HepG2 (cell line): ENCODE measurements at regions not wholly inside any gene's neighbourhood (a gene's known extent, or its start where the extent isn't known, plus 50 kb on each side); places are given as distances from the start of the nearest gene placed in this dataset.
A peak's percentile ranks its signal among the peaks of the same experiment; 100 is the strongest.

Experiments used
- DR1 ChIP-seq: sonication (generic); formaldehyde crosslinking; IDR thresholded peaks from 2 replicates; pipeline ENCODE4 v1.8.0; 2021; ENCODE audit warnings: mild to moderate bottlenecking, missing genetic modification reagents, inconsistent platforms
- MED1 ChIP-seq: sonication (generic); formaldehyde crosslinking; IDR thresholded peaks from 2 replicates; pipeline ENCODE4 v1.4.0; 2020; ENCODE audit warnings: missing genetic modification reagents
- PHF21A ChIP-seq: sonication (generic); formaldehyde crosslinking; IDR thresholded peaks from 2 replicates; pipeline ENCODE4 v1.5.0; 2020; ENCODE audit warnings: mild to moderate bottlenecking, missing genetic modification reagents
- RFXAP ChIP-seq: sonication (generic); formaldehyde crosslinking; IDR thresholded peaks from 2 replicates; pipeline ENCODE4 v1.4.0; 2020; ENCODE audit warnings: missing genetic modification reagents, borderline replicate concordance
- RXRB ChIP-seq: IDR thresholded peaks from 2 replicates; pipeline ENCODE4 v1.6.1; 2016; ENCODE audit warnings: borderline replicate concordance, missing genetic modification reagents, missing compliant biosample characterization
- SRY ChIP-seq: sonication (generic); formaldehyde crosslinking; IDR thresholded peaks from 2 replicates; pipeline ENCODE4 v1.8.0; 2022; ENCODE audit warnings: mild to moderate bottlenecking, missing genetic modification reagents
- ZGPAT ChIP-seq: IDR thresholded peaks from 2 replicates; pipeline ENCODE4 v1.6.1; 2016; ENCODE audit warnings: mild to moderate bottlenecking
- ZNF337 ChIP-seq: sonication (generic); formaldehyde crosslinking; IDR thresholded peaks from 2 replicates; pipeline ENCODE4 v1.5.1; 2020; ENCODE audit warnings: missing genetic modification reagents, low read depth, mild to moderate bottlenecking, borderline replicate concordance
- ZNF501 ChIP-seq: sonication (generic); formaldehyde crosslinking; IDR thresholded peaks from 2 replicates; pipeline ENCODE4 v1.5.1; 2020; ENCODE audit warnings: mild to moderate bottlenecking, moderate library complexity, missing genetic modification reagents
- ZNF776 ChIP-seq: sonication (generic); formaldehyde crosslinking; IDR thresholded peaks from 2 replicates; pipeline ENCODE4 v1.4.0; 2020; ENCODE audit warnings: mild to moderate bottlenecking, missing genetic modification reagents
- ZSCAN5A ChIP-seq: sonication (generic); formaldehyde crosslinking; IDR thresholded peaks from 2 replicates; pipeline ENCODE4 v1.8.0; 2022; ENCODE audit warnings: mild to moderate bottlenecking, missing genetic modification reagents, borderline replicate concordance
- TF ChIP-seq, protein P1 (sequence below): sonication (generic); formaldehyde crosslinking; IDR thresholded peaks from 2 replicates; pipeline ENCODE4 v1.8.1; 2023; ENCODE audit warnings: mild to moderate bottlenecking, moderate library complexity, missing genetic modification reagents
- TF ChIP-seq, protein P2 (sequence below): sonication (generic); formaldehyde crosslinking; IDR thresholded peaks from 2 replicates; pipeline ENCODE4 v1.5.1; 2020; ENCODE audit warnings: missing genetic modification reagents, mild to moderate bottlenecking, borderline replicate concordance
- TF ChIP-seq, protein P3 (sequence below): sonication (generic); formaldehyde crosslinking; IDR thresholded peaks from 2 replicates; pipeline ENCODE4 v1.8.1; 2023; ENCODE audit warnings: mild to moderate bottlenecking, missing genetic modification reagents

GRCh38 chr2:200124665-200125368 lies 169.4 kb downstream of the MAIP1 start (continued):
- TF ChIP-seq ZNF501 (CRISPR knock-in tag), result peak; percentile 85
- TF ChIP-seq SRY, result peak; percentile 41; the same call in 1 of the 2 replicates
- 0 out of 2 replicates have a peak, but pooled peaks have one; percentile 1 for TF ChIP-seq DR1
- TF ChIP-seq, protein P1, sequence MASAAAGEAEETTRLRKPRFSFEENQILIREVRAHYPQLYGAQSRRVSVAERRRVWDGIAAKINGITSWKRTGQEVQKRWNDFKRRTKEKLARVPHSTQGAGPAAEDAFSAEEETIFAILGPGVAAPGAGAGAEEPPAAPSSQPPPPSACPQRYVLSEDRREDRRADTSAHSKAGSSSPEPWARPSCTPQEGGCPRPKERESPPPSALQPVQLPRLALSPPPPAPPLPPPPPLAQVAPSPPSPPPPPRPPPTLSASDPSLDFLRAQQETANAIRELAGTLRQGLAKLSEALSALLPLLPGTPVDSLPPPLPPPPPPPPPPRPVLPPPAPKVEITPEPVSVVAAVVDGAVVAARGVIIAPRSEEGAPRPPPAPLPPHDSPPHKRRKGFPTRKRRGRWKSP, result 0 out of 2 replicates have a peak, but pooled peaks have one; percentile 39
- 0 out of 2 replicates have a peak, but pooled peaks have one; percentile 7 for TF ChIP-seq ZNF776 (CRISPR knock-in tag)
- peak; percentile 54; the same call in 1 of the 2 replicates for TF ChIP-seq ZNF337 (CRISPR knock-in tag)
- TF ChIP-seq, protein P2, sequence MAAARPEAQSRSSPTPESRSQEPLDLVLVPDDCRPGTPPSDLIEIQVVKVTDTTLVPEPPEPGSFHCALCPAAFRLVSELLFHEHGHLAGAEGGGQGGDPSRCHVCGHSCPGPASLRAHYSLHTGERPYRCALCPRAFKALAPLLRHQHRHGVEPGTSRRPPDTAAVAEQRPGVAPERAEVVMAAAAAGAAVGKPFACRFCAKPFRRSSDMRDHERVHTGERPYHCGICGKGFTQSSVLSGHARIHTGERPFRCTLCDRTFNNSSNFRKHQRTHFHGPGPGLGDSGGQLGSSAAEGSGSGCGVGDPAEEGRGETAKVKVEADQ, result peak; percentile 68
- peak; percentile 47; the same call in 1 of the 2 replicates for TF ChIP-seq RXRB (CRISPR knock-in tag)
- TF ChIP-seq MED1 (CRISPR knock-in tag), result peak; percentile 92
- TF ChIP-seq ZSCAN5A (CRISPR knock-in tag), result peak; percentile 61; the same call in 1 of the 2 replicates
- TF ChIP-seq ZGPAT (CRISPR knock-in tag), result 0 out of 2 replicates have a peak, but pooled peaks have one; percentile 18
- TF ChIP-seq, protein P3, sequence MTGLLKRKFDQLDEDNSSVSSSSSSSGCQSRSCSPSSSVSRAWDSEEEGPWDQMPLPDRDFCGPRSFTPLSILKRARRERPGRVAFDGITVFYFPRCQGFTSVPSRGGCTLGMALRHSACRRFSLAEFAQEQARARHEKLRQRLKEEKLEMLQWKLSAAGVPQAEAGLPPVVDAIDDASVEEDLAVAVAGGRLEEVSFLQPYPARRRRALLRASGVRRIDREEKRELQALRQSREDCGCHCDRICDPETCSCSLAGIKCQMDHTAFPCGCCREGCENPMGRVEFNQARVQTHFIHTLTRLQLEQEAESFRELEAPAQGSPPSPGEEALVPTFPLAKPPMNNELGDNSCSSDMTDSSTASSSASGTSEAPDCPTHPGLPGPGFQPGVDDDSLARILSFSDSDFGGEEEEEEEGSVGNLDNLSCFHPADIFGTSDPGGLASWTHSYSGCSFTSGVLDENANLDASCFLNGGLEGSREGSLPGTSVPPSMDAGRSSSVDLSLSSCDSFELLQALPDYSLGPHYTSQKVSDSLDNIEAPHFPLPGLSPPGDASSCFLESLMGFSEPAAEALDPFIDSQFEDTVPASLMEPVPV (CRISPR knock-in tag), result peak; percentile 57; the same call in 1 of the 2 replicates
- TF ChIP-seq RFXAP (CRISPR knock-in tag), result 0 out of 2 replicates have a peak, but pooled peaks have one; percentile 33
- peak; percentile 38; the same call in 1 of the 2 replicates for TF ChIP-seq PHF21A (CRISPR knock-in tag)
